NCI-H524 treated with DMSO at 0.1 percent for 48 hours (cell line): ENCODE measurements at regions not wholly inside any gene's neighbourhood (a gene's known extent, or its start where the extent isn't known, plus 50 kb on each side); places are given as distances from the start of the nearest gene placed in this dataset.
"Not testable (repeated sequence)": the region's sequence is repeated elsewhere in the genome, so short reads cannot be mapped to it uniquely, and the experiment has no call there.

Experiments
- DNase-seq: peaks from one replicate; lab custom pipeline; 2025; lab: John Stamatoyannopoulos, UW

DNA sequence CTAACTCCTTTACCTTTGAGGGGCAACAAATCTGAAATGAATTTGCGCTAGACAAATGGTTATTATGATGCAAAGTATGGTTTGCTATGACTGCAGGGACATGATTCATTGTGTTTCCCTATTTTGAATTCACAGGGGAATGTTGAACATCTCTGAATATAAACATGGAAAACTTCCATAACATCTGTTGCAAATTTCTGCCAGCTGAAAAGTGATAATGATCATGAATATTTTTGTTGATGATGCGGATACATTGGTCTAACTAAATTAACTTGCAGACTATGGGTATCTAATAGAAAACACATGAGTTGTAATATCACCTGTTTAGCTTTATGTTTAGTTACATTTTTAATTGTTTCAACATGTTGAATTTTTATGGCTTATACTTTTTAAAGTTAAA is 1325.5 kb downstream of the REEP3 start:
- DNase-seq: no peak

DNA sequence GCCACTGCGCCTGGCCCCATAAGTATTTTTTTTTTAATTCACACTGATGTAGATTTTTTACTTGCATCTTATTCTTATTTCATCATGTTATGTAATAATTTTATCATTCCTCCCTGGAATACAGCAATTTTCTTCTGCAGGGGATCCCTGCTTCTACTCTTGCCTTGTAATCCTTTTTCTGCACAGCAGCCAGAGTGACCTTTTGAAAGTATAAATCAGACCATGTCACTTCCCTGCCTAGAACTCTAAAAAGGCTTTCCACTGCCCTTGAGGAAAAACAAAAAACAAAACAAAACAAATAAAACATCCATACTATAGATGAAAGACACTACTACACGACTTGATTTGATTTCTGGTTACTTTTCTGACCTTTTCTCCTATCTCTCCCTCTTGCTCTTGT is 1334.7 kb downstream of the REEP3 start:
- DNase-seq: no peak

DNA sequence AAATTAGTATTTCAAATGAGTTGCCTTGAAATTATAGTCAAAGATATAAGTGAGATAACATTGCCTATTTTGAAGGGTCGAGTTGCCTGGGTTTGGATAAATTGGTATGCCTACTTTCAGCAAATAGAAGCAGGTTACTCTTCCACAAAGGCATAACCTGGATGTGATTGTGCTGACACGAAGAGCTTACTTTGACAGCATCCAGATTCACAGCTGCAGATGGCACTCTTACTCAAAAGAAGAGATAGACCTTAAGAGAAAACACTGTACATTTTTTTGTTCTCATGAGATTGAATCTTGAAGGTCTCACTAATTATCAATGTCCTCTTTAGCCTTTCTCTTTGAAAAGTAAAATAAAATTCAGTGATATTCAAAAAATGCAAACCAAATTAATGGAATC is 1338.7 kb downstream of the REEP3 start:
- DNase-seq: no peak

DNA sequence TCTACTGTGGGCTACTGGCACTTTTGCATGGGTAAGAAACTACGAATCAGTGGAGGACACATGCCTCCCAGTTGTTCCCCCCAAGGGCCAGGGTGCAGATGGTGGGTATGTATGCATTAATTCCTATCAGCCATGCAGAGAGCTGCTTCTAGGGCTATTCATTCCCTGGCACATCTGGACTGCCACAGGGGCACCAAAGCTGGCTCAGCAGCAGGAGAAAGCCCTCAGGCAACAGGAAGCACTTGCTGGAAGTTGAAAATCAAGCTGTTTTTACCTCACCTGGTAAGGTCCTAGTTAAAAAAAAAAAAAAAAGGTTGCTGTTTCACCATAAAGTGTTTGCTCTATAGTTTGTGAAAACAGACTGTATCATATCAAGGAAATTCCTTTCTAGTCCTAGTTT is 1342.6 kb downstream of the REEP3 start:
- DNase-seq: no peak

DNA sequence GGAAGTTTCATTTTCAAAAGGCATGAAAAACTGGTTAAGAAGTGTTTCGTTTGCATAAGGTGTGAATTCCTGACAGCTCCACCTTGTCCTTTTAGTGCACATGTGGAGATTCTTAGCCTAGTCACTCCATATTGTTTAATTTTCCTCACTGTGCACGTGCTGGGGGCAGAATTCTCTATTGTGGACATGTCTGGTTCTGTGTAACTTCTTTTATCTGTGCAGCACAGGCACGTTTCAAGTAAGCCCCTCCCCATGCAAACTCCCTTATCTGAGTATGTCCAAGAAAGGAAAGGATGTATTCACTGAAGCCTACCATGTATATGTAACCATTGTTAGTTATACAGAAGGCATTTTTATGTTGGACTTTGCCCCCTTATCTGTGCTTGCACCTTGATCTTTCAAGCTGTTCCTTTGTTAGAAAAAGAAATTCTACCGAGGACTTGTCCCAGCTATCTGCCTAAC is 1346.3 kb downstream of the REEP3 start:
- DNase-seq: no peak

DNA sequence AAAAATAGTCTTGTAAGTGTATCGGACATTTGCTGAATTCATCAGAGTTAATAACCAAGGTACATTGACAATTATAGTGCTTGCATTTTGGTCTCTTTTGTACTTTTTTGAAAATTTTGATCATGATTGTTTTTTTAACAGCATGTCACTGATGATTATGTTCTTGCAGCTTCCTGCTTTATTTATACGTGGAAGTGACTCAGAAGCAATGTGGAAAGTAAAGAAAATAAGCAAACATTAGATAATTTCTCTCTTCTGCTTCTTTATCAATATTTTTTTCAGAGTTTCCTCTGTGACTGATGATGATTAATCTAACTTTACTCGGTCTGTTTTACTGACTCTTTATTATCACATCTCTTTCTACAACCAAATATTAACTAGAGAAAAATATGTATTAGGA is 1351.9 kb downstream of the REEP3 start:
- DNase-seq: no peak

DNA sequence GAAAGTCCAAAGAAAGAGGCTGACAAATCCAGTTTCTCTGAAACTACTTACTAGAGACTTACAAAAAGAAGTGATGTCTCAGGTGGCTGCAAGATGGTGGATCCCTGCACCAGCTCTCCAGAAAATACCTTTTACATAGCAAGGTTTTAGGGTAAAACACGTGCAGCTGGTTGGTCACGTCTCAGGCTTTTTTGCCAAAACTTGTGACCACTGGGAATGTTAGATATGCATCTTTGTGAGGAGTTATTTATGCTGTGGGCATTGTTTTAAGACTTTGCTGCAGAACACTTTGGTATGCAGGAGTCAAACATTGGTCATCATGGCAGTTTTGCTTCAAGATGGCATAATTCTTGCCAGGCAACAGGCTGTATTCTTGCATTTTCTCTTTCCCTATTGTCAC is 1352.8 kb downstream of the REEP3 start:
- DNase-seq: no peak

DNA sequence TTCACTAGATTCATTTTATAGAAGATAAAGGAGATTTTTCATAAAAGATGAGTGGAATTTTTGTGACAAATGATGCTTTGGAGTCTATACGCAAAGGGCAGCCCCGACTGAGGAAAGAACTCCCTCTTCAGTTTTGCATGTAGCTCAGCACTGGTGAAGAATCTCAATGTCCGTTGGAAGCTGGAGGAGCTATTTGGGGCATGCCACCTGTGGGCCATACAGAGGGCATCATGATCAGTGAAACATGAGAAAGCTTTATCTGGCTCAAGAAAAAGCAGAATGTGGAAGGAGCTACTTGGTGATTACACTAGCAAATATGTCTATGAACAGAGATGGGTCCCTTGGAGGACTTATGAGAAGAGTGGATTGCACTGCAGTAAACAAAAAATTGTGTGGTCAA is 1359.3 kb downstream of the REEP3 start:
- no peak for DNase-seq

DNA sequence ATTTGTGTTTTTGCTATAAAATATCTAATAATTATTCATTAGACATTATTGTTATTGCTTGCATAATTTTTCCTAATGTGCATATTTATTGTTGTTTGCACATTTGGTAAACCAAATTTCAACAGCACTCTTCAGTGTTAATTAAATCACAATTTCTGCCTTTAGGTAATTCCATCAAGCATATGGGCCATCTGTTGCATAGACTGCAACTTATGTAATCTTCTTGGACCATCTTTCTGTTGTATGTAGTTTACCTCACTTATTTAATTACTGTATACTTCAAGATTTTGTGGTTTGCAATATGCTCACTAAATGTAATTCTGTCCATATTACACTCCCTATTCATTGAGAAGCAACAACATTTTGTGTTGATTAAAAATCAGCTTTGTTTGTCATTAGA is 1360.1 kb downstream of the REEP3 start:
- DNase-seq: no peak

DNA sequence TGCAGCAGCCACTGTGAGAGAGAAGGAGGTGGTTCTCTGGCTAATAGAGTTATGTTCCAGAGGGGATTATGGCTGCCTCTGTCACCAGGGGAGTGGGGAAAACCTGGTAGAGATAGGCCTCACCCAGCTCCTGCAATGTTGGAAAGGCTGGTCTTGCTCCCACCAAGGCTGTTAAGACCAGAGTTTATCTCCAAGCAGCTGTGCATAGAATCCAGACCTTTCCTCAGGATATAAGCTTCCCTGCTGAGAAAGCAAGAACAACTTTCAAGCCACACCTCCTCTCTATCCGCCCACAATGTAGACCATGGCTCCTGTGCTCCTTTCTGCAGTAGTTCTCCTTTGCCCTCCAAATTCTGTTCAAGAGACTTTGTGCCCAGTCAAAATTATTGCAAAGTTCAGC is 1375.4 kb downstream of the REEP3 start:
- no peak for DNase-seq

DNA sequence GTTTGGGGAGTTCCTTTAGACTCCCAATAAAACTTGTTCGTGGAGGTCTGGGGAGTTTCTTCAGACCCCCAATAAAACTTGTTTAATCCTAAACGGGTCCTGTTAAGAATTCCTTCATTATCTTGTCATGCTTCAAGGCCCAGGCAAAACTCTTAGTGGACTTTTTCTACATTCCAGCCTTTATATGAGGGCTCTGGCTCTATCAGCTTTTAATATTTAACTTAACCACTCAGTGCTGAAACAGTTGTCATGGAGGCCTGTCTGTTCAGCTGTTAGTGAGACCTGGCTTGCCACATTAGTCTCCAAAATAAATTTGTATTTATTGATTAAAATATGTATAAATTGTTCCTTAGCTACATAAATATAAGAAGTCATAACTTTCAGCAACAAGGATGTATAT is 1385.1 kb downstream of the REEP3 start:
- DNase-seq: not testable (repeated sequence)

DNA sequence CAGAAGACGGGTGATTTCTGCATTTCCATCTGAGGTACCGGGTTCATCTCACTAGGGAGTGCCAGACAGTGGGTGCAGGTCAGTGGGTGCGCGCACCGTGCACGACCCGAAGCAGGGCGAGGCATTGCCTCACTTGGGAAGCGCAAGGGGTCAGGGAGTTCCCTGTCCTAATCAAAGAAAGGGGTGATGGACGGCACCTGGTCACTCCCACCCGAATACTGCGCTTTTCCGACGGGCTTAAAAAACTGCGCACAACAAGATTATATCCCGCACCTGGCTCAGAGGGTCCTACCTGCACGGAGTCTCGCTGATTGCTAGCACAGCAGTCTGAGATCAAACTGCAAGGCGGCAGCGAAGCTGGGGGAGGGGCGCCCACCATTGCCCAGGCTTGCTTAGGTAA is 1403.1 kb downstream of the REEP3 start:
- DNase-seq: not testable (repeated sequence)

DNA sequence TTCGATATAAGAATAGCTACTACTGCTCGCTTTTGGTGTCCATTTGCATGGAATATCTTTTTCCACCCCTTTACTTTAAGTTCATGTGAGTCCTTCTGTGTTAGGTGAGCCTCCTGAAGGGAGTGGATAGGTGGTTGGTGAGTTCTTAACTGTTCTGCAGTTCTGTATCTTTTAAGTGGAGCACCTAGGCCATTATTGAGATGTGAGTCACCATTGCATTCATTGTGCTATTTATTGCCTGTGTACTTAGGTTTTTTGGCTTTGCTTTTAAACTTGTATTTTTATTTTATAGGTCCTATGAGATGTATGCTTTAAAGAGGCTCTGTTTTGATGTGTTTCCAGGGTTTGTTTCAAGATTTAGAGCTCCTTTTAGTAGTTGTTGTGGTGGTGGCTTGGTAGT is 1430.8 kb downstream of the REEP3 start:
- no peak for DNase-seq

DNA sequence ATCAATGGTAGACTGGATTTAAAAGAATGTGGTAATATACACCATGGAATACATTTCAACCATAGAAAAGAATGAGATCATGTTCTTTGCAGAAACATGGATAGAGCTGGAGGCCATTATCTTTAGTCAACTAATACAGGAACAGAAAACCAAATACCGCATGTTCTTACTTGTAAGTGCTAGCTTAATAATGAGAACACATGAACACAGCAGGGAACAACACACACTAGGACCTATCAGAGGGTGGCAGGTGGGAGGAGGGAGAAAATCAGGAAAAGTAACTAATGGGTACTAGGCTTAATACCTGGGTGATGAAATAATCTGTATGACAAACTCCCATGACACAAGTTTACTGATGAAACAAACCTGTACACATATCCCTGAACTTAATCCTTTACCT is 1435.2 kb downstream of the REEP3 start:
- no peak for DNase-seq

DNA sequence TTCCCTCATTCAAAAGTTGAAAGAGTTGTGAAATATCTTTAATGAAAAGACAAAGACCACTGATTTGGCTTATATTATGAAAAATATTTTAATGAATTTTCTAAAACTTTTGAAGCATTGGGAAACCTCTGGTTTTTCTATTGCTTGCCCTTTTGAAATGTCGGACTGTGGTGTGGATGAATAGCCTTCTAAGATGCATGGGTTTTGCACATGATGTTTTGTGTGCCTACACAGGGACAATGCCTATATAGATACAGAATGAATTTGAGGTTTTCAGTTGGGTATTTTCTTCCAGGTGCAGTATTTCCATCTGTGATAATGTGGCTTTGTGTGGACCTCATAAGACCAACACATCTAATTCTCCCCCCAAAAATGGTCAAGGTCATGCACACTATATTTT is 1437.9 kb downstream of the REEP3 start:
- no peak for DNase-seq

DNA sequence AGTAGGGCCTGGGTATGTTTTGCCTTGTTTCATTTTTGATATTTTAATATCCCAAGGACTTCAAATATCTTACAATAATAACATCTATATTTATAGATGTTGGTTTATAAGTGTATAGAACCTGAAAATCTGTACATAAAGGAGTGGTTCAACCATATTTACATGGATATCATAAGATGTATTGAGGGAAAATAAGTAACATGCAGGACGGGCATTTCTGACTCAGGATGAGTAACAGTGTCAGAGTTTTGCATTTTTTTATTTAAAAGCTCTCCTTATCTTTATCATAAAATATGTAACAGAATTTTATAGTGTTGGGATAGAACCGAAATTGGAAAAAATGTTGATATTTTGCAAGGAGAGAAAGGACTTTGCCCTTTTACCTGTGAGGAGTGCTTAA is 1438.7 kb downstream of the REEP3 start:
- no peak for DNase-seq

DNA sequence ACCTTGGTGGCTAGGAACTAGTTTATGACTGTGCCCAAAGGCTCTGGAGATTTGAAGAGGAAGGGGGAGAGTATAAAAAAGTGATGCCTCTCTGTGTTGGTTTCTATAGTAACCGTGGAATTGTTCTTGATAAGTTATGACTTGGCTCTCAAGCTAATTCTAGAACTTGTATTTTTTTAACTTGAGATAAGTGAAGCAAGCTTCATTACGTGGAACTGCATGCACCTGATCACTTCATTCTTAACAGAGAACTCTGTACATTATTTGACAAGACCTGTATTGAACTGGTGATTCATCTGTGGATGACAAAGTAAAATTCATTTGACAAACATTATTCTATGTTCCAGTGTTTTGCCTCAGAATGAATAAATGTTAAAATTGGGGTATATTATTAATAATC is 1452.2 kb downstream of the REEP3 start:
- DNase-seq: no peak

DNA sequence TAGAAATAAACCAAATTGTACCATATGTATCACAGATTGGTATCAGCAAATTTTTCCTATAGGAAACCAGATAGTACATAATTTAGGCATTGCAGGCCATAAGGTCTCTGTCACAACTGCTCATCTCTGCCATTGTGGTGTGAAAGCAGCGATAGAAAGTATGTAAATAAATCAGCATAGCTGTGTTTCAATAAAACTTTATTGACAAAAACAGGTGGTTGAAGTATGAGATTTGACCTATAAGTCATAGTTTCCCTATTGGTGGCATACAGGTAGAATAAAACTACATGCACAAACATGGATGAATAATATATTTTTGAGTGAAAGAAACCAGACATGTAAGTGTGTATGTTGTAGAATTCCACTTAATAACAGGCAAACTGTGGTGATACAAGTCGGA is 1454.9 kb downstream of the REEP3 start:
- no peak for DNase-seq

DNA sequence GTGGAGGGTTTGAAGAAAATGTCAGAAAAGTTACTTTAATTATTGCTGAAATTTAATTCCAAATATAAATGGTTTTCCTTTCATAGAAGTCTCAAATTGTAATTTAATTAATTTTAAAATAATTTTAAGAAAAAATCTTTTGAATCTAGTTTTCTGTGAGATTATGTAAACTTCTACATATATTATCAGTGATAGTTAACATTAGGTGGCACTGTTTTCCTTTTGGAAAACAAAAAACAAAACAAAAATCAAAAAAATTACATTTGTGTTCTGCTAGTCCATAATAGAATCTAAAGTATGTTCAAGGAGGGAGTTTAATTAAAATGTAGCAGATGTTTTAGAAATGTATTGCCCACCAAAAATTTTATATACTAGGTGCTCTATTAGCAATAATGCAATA is 1456.7 kb downstream of the REEP3 start:
- no peak for DNase-seq

DNA sequence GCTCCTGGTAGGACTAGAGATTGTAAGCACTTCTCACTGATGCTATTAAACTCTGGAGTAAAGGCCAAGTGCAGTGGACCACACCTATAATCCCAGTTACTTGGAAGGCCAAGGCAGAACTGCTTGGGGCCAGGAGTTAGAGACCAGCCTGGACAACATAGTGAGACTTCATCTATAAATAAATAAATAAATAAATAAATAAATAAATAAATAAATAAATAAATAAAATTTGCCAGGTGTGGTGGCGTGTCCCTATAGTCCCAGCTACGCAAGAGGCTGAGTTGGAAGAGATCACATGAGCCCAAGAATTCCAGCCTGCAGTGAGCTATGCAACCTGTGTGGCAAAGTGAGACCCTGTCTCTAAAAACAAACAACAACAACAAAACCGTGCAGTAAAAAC is 1475.7 kb downstream of the REEP3 start:
- no peak for DNase-seq

DNA sequence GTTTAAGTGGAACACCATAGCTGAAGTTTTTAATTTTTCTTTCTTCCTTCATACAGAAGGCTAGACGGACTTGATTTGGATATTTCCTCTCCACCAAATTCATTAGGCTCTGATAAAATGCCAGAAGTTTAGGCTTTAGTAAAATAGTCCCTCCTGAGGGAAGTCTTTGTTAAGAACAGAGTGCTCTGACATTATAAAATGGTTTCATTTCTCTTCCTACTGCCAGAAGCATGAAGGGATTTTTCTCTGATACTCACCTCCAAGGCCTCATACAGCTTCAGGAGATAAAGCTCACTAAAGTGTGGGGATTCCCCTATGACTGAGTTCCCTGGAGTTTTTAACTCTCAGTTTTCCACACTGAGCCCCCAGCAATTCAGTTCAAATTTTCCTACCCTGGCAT is 1489.6 kb downstream of the REEP3 start:
- no peak for DNase-seq

DNA sequence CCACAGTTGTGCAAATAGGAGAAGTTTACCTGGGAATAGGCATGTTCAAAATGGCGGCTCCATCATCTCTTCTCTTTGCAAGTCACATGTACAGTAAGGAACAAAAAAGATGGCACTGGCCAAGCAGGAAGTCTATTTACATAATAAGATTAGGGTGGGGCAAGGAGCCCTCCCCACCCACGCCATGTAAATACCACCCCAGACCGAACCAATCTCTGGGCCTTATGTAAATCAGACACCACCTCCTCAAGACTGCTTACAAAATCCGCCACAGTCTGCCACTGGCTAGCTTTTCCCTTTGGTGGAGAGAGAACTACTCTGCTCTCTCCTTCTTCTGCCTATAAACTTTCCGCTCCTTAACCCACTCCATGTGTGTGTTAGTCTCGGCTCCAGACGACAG is 1496.3 kb downstream of the REEP3 start:
- no peak for DNase-seq

DNA sequence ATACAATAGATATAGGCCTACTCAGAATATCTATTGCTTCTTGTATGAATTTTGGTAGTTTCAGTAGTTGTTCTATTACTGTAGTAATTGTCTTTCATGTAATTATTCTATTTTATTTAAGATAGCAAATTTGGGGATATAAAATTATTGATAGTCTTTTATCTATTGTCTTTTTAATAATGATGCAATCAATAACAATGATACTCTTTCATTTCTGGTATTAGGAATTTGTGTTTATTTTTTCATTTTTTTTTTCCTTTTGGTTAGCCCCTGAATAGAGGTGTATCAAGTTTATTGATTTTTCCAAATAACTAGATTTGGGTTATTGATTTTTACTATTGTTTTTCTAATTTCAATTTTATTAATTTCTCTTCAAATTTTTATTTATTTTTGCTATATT is 1503.7 kb downstream of the REEP3 start:
- DNase-seq: no peak

DNA sequence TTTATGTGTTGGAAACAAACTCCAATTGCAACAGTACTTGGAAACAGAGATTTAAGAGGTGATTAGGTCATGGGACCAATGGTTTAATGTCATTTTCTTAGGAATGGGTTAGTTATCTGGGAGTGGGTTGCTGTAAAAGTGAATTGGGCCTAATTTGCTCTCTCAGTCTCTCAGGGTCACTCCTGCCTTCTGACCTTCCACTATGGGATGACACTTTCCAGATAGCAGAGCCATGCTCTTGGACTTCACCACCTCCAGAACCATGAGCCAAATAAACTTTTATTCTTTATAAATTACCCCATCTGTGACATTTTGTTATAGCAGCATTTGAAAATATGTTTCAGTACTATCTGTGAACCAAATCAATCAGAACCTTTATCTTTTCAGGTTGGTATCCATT is 1509.1 kb downstream of the REEP3 start:
- DNase-seq: no peak
